GM21576 (cell line): ENCODE measurements at regions not wholly inside any gene's neighbourhood (a gene's known extent, or its start where the extent isn't known, plus 50 kb on each side); places are given as distances from the start of the nearest gene placed in this dataset.
"Not testable (repeated sequence)": the region's sequence is repeated elsewhere in the genome, so short reads cannot be mapped to it uniquely, and the experiment has no call there.

ENCODE experiments used
- ATAC-seq: cut with Tn5 transposase; IDR thresholded peaks from one replicate; pipeline ENCODE4 v1.9.1; 2021; ENCODE audit warnings: mild to moderate bottlenecking, moderate library complexity; ENCODE audit not compliant: unreplicated experiment

DNA sequence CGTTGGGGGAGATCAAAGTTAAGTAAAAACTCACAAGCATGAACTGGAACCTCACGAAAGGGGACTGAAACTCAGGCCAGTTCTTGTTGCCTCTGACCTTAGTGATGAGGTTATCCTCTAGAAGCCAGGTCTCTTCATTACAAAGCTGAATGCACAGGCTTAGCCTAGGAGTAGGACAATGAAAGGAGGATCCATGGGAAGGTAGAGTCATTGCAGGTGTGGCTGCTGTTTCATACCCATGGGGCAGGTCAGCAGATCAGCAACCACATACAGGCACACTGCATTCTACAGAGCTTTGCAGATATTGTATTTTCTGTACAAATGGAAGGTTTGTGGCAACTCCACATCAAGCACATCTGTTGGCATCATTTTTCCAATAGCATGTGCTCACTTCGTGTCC, 341.3 kb upstream of the SOX9 start:
- ATAC-seq, result no peak

GRCh38 chr17:71780596-71780995, 340.2 kb upstream of the SOX9 start:
- no peak for ATAC-seq

- not testable (repeated sequence) for ATAC-seq
Observed at GRCh38 chr17:71782021-71782420, 338.8 kb upstream of the SOX9 start.

- ATAC-seq, result no peak
Observed at GRCh38 chr17:71790791-71791190, 330.0 kb upstream of the SOX9 start.

DNA sequence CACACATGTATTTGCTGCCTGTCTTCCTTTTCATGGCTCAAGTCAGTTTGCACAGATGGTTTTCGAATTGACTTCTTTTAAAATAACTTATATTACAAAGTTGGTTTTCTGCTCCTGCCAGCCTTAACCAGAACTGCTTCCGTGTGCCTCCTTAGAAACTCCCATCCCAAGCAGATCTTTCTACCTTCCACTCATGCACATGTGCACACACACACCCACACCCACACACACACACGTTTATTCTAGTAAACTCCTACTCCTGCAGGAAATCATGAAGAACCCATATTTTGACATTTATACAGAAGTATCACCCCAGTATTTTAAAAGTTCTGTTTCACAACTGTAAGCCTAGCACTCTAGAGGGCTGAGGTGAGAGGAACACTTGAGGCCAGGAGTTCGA, 329.5 kb upstream of the SOX9 start:
- ATAC-seq, result no peak

GRCh38 chr17:71792966-71793365, 327.9 kb upstream of the SOX9 start:
- no peak for ATAC-seq

DNA sequence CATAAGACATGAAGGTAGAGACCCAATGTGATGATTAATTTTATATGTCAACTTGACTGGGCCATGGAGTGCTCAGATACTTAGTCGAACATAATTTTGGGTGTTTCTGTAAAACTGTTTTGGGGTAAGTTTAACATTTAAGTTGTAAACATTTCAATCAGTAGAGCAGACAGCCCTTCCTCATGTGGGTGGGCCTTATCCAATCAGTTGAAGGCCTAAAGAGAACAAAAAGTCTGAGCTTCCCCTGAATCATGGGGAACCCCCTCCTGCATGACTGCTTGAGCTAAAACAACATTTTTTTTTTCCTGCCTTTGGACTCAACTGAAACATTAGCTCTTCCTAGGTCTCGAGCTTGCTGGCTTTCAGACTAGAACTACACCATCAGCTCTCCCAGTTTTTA, 327.3 kb upstream of the SOX9 start:
- no peak for ATAC-seq

DNA sequence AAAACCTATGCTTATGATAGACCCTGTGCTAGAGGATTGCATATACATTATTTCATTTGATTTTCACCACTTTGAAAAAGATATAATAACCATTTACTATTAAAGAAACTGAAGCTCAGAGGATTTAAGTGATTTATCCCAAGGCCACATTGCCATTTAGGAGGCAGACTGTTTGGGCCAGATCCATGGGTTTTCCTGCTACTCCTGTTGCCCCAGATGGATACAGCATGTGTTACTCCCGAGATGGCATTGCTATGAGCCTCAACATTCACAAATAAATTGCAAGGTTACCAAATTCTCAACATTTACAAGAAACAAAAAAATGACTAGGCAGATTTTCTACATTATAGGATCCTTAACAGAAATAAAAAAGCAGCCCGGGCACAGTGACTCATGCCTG, 322.1 kb upstream of the SOX9 start:
- no peak for ATAC-seq

DNA sequence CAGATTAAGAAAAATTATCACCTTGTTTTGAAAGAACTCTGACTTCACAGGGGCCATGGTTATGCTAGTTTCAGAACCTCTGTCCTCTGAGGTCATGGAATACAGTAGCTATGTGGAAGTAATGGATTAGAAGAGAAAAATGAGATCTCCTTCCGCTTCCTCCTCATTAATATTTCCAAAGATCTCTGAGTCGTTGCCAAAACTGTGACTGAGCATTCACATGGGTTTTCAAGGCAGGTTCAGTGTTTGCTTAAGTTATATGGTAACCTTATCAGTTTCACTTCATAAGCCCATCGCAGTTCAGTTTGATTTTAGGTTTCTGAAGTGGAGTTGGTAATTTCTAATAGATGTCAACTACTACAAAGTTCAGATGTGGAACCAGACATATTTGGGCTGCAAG, 321.2 kb upstream of the SOX9 start:
- ATAC-seq, result no peak

GRCh38 chr17:71801301-71801700, 319.5 kb upstream of the SOX9 start:
- no peak for ATAC-seq

GRCh38 chr17:71802663-71803062, 318.2 kb upstream of the SOX9 start:
- no peak for ATAC-seq

- ATAC-seq, result no peak
Observed at GRCh38 chr17:71803656-71804284, 317.1 kb upstream of the SOX9 start.

DNA sequence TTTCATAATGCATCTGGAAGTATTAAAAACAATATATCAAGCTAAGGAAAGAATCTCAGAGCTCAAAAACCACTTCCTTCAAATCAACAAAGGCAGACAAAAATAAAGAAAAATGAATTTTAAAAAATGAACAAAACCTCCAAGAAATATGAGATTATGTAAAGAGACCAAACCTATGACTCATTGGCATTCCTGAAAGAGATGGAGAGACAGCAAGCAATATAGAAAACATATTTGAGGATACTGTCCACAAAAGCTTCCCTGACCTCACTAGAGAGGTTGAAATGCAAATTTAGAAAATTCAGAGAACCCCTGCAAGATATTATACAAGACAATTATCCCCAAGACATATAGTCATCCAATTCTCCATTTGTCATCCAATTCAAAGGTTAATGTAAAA, 311.3 kb upstream of the SOX9 start:
- no peak for ATAC-seq

DNA sequence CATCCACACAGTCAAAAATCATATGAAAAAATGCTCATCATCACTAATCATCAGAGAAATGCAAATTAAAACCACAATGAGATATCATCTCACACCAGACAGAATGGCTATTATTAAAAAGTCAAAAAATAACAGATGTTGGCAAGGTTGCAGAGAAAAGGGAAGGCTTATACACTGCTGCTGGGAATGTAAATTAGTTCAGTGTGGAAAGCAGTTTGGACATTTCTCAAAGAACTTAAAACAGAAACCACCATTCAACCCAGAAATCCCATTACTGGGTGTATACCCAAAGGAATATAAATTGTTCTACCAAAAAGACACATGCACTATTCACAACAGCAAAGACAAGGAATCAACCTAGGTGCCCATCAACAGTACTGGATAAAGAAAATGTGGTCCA, 307.0 kb upstream of the SOX9 start:
- ATAC-seq, result not testable (repeated sequence)

- ATAC-seq, result no peak
Observed at GRCh38 chr17:71821511-71821910, 299.3 kb upstream of the SOX9 start.

- no peak for ATAC-seq
Observed at GRCh38 chr17:71824671-71825070, 296.1 kb upstream of the SOX9 start.

- ATAC-seq, result no peak
Observed at GRCh38 chr17:71825687-71826086, 295.1 kb upstream of the SOX9 start.

DNA sequence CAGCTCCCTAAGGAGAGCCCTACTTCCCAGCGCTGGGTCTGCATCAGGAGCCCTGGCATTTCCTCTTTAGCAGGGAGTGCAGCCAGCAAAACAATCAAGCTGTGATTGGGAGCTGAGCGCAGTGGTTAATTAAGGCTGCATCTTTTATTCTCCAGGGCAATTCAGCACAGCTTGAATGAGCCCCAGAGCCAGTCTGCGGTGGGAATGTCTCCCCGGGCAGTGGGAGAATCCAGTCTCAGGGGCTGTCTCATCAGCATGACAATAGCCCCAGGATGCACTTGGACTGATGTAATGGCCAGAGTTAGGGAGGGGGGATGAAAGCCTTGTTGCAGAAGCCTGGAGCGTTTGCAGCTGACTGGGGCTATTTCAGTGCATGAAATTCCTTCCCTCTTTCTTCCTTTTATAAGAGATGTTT, 292.6 kb upstream of the SOX9 start:
- no peak for ATAC-seq

GRCh38 chr17:71830866-71831265, 290.0 kb upstream of the SOX9 start:
- no peak for ATAC-seq

- ATAC-seq, result no peak
Observed at GRCh38 chr17:71842986-71843385, 277.8 kb upstream of the SOX9 start.

DNA sequence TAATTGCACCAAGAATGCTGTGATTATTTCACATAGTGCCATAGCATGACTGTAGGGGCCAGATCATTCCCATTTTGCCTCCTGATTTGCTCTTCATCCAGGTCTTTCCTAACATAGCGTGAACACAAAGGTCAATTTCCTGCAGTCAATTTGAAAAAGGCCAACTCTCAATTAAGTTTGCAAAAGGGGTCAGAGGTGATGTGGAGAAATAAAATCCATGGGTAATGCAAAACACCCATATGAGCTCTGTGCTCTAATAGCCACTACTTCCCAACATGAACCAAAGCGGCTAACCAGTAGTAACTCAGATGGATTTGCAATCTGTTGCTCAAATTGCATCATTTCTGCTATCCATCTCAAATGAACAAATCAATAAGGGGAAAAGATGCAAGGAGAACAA, 275.5 kb upstream of the SOX9 start:
- ATAC-seq, result no peak

DNA sequence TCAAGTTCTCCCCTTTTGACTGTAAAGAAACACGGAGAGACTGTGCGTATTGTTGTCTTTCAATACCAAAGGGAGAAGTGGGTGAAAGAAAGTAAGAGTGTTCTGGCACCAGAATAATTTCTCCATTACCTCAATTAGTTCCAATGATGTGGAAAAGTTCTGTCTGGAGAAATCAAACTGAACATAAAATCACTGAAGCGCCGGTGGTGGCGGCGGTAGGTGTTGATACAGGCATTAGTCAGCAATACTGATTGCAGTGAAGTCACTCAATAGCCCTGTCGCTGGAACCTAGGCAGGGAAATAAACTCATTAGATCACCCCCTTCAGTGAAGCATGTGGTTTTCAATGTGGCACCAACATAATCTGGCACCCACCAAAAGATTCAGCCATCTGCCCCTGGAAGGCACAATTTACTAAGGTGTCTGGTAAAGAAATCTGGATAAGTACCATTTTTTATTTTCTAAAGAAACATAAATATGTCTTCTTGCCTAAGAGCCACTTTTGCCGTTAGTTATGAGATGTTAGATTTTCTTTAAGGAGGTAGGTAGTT, 274.2 kb upstream of the SOX9 start:
- ATAC-seq, result no peak
